GM18909 (cell line): ENCODE measurements at regions not wholly inside any gene's neighbourhood (a gene's known extent, or its start where the extent isn't known, plus 50 kb on each side); places are given as distances from the start of the nearest gene placed in this dataset.

Experiments used
- ATAC-seq: cut with Tn5 transposase; IDR thresholded peaks from one replicate; pipeline ENCODE4 v1.9.1; 2021; ENCODE audit warnings: mild to moderate bottlenecking; ENCODE audit not compliant: unreplicated experiment, poor library complexity

DNA sequence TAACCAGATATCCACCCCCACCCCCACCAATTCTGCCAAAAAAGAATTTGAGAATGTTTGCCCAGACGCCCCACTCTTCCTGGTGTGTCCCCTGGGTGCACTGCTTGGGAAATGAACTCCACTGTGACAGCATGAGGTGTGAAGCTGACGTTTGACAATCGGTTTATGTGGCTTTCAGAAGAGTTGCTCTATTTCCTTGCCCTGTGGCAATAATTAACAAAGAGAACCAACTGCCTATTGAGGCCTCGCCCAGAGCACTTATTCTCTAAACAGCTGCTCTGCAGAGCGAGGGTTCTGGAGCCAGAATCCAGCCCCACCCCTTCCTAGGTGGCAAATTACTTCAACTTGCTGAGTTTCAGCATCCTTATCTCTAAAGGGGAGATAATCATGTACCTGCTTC is 115.8 kb upstream of the SIX3 start:
- ATAC-seq: peak; percentile 91

DNA sequence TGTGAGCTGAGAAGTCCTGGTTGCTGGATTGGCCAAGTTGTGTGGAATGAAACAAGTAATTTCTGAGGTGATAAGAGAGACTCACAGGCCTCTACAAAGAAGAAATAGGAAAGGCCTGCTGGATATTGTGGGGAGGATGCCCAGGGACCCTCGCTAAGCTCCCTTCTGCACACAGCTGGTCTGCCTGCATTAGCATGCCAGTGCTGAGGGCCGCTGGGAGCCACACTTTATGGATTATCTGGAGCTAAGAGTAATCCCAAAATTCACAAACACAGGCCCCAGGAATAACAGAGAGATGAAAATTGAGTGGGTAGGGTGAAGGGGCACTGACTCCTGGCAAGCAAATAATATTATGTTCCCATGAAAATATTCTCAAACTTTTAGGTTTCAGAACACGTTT is 114.9 kb upstream of the SIX3 start:
- no peak for ATAC-seq

DNA sequence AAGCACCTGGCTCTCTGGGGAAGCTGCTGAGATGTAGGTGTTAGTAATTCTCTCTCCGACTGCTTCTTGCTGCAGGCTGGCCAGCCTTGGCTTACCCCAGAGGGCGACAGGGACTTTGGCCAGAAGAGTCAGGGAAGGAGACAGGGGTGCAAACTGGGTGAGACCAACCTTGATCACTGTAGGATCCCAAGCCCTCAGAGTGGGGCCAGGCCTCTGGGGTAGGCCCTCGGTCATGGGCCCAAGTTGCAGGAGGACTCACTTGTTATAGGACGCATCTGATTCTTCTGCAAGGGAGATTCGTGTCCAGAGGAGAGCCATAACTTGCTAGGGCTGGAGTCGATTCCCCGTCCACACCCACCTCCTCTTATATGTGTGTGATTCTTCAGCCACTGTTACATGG is 111.7 kb upstream of the SIX3 start:
- no peak for ATAC-seq

DNA sequence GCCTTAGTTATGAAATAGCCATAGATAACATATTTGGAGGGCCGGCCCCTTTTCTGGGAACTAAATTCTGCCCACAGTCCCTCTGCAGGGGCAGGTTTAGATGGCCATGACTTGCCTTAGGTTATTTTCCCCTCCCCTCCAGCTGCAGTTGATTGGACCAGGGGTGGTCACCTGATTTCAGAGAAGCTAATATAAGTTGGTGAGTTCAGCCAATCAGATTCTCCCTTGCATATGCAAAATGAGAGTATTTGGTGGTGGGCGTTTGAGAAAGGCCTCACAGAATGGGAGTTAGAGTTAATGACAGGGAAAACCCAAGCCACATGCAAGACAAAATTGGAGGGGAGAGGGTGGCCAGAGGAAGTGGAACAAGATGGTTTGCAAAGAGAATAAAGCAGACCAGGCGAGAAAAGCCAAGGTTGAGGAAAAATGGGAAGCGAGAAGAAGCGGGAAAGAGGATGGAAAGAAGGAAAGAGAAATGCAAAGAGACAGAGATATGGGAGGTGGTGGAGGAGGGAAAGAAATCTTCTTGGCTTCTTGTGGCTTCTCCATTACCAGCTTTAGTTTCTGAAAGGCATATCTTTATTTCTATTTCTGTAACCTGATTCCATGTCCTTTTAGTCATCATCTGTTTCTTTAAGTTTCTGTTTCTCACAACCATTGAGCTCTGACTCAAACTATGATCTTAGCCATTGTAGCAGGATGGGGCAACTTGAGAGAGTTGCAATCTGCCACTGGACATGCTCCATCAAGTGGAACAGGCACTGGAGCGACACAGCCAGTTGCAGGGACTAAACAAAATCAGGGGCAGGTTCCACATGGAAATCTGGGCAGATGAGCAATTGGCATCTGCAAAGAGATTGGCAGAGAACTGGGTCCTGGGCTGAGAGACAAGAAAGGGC is 108.1 kb upstream of the SIX3 start:
- ATAC-seq: peak; percentile 64

DNA sequence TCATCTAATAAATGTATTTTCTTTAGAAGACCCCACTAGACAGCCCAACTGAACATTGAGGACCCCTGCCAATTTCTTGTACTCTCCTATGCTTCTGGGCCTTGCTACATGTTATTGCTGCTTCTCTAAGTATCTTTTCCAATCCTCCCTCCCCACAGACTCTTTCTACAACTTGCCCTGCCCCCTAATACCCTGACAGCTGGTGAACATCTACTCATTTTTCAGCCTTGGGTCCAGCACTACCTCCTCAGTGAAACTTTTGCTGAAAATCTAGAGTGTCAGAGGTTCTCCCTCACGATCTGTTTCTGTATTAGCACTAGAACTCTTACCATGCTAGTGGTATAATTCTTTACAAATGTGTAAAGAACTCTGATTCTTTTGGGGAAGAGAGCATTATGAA is 106.8 kb upstream of the SIX3 start:
- ATAC-seq: no peak

DNA sequence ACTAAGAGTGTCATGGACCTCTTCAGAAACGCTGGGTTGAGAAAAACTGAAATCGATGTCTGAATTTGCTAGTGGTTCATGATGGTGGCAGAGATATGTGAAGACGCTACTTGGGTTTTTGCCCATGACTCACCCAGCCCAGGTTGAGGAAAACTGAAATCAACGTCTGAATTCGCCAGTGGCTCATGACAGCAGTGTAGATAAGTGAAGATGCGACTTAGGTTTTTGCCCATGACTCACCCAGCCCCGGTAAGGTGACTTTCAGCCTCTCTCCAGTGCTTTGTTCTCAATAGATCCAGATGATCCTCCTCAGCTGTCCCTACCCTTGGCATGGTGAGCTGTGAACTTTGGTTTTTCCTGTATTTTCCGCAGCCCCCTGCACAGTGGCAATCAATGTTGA is 105.3 kb upstream of the SIX3 start:
- no peak for ATAC-seq

DNA sequence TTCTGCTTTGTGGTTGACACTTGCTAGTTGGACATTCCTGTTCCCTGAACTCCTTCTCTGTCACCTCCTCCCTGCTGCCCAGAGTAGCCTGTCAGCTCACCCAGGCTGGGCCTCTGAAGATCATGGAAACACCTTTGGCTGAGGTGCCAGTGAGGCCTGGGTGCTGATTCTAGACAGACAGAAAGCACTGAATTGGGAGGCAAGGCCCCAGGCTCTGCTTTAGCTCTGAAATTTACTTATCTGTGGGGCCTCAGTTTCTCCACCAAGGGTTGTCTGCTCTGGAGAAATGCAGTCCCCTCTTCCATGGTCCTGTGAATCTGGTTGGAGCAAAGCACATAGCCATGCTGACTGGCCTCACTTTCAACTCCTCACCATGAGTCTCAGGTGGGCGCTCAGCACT is 104.6 kb upstream of the SIX3 start:
- ATAC-seq: no peak

DNA sequence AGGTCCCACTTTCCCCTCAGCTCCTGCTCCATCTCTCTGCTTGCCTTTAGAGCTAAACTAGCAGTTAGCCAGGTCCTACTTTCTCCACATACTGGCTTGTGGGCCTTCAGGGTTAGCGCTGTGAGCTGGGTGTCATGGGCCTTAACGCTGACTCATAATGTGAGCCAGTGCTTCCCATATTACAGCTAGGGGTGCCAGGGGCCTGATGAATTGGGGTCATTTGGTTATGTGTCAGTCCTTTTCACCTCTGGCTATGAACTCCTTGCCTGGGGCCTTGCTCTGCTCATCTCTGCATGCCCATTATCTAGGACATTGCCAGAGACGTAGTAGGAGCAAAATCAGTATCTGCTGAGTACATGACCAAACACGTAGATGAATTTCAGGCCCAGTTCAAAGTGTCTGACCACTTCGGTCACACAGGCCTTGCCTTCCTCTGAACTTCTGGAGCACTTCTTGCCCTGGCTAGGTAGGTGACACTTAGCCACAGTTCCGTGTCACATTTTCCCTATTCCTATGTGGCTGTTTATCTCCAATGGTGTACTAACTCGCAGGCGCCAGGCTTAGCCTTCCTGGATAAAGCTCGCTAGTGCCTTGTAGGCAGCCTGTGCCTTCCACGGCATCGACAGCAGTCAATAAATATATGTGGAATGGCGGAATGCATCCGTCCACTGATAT is 103.2 kb upstream of the SIX3 start:
- ATAC-seq: no peak

DNA sequence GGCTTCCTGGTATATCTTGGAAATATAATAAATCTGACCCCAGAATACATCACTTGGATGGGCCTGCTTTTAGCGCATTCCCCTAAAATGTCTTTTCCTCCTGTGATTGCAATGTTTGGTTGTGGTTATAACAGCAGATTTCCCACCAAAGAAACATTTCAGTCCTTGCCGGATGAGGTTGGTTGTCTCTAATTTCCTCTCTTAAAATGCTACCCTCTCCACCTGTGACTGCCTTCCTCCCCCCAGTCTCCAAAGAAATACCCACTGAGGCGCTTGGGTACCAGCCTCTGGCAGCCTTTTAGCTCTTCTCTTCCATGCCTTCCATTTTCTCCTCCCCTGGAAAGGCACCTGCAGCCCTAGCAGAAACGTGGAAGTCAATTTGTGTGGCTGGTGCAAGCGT is 102.1 kb upstream of the SIX3 start:
- ATAC-seq: no peak

DNA sequence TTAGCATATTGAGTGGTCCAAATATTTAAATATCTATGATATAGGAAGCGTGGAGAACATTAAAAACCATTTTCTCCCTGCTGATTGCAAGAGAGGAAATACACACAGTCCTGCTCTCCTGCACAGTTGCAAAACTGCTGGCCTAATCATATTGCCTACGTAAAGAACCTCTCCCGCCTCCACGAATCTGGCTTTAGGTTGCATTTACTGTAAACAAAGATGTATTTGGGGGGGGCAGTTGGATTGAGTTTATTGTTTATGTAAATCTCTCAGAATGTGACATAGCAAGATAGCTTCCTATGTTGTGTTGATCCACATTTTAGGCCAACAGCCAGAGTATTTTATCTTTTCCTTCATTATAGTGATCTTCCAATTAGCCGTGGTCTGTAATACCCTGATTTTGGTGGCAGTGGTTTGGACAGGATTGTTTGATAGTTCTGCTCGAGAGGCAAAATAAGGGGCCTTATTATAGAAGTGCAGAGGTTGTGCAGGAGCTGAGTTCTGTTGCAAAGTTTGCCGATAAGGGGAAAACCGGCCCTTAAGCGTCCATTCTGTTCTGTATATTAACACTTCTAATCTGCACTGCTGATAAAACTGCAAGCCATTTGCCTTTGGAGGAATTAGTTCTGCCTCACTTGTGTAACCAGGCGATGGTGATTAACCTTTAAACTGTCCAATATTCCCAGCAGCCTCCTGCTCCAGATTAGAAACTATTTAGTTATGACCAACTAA is 101.6 kb upstream of the SIX3 start:
- ATAC-seq: no peak

DNA sequence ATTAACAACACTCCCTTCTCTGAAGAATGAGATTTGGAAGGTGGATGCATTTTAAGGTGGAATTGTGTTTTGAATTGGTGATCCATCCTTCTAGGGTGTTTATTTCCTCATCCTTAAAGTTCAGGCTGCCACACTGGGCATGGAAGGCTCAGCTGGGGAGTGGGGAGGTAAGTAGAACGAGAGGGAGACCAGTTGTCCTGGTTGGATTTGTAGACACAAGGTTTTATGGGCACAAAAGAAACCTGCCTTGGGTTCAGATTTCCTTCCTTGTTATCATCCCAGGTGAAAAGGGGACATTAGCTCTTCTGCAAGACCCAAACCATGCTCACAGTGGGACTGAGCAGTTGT is 101.0 kb upstream of the SIX3 start:
- ATAC-seq: no peak

DNA sequence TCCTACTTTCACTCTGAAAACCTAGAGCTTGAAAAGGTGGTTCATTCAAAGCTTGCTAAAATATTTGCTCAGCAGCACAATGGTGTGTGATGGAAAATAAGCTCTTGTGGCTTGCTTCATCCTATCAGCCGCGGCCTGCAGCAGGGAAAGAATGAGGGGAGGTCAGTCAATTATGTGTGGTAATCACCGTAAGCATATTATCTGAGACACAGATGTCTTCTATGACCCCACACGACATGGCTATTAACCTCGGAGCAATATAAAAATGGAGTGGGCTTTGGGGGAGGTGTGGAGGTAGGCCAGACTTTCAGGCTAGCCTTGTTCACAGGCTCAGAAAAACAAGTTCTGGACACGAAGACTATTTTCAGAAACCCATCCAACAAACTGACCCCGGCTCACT is 98.4 kb upstream of the SIX3 start:
- ATAC-seq: no peak

DNA sequence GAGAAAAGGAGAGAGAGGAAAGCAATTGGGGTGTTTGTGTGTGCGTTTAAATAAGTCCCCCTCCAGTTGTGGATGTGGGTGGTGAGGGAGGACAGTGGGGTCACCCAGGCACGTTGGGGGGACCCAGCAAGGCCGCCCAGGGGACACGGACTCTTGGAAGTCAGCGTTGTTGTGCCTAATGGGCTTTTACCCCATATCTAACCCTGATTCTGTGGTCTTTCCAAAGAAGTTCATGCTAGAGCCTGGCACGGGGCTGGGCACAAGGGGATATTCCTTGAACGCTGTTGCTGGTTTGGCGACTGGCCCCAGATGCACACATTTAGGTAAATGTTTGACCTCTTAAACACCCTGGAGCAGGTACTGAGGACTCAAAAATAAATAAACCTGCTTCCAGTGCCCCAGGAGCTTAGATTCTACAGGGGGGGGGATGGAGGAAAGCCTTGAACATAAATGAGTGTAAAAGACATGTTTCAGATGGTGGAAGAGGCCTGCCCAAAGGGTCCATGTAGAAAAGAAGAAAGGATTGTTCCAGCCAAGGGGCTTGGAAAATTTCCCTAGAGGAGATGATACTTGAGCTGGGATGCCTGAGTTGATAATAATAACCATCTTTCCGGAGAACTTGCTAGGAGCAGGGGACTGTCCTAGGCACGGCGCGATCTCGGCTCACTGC is 97.7 kb upstream of the SIX3 start:
- no peak for ATAC-seq

DNA sequence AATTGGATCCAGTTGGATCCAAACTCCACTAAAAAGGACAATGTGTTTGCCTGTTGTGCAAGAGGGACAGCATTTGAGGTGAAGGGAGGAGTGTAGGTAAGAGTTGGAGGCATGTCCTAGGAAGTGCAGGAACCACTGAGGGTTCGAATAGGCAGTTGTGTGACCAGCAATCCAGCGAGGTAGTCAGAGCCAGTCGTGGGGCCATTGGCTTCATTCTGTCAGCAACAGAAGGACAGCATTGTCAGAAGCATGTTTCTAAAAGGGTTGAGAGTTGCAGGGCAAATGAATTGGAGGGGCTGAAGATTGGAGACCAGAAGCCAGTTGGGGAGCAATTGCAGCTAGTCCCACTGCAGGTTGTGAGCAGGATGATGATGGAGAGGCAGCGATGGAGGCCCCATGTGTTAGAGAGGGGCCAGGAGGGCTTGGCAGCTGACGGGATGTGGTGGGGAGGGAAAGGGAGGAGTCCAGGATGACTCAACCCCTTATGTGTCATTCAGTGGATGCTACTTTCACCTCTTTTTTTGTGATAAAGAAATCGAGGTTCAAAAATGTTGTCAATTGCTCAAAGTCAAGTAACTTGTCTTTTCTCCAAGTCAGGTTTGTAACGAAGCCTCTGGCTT is 96.7 kb upstream of the SIX3 start:
- ATAC-seq: no peak

DNA sequence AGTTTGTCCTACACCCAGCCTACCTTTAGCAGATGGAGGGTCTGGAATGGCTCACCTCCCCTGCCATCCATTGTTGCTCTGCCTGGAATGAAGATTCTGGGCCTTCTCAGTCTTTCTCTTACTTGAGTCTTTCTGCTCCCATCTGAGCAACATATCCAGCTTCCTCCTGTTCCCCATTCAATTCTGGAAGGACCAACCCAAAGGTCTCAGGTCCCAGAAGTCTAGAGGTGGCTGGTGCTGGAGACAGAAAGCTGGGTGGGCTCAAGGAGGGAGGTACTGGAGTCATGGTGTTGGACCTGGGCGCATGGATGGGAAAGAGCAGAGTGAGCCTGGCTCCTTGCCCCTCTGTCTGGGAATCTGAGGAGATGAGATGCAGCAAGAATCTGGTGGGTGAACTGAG is 93.5 kb upstream of the SIX3 start:
- ATAC-seq: no peak

DNA sequence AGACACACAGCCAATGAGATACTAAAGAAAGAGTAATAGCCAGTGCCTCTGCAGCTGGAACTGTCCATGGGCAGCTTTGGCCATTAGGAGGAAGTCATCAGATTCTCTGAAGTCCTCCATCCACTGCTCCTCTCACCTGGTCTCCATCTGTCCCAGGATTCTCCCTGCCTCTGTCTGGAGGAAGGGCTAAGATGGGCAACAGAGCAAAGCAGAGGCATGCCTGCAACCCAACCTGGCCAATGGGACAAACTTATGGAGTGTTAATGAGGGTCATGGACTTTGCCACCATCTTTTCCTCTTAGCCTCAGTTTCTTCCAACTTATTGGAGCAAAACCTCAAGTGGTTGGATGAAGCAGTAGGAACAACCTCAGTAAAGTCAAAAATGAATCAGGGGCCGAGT is 91.5 kb upstream of the SIX3 start:
- ATAC-seq: no peak

DNA sequence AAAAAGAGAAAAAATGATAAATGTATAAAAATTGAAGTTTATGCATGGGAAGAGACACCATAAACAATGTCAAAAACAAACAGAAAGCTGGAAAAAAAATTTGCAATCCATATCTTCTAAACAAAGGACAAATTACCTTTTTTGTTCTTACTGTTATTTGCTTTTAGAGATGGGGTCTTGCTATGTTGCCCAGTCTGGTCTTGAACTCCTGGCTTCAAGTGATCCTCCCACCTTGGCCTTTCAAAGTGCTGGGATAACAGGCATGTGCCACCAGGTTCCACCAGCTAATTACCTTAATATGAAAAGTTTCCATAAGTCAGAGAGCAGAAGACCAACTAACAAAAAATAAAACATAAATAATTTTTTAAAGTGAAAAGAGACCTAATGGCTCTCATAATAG is 90.0 kb upstream of the SIX3 start:
- no peak for ATAC-seq

DNA sequence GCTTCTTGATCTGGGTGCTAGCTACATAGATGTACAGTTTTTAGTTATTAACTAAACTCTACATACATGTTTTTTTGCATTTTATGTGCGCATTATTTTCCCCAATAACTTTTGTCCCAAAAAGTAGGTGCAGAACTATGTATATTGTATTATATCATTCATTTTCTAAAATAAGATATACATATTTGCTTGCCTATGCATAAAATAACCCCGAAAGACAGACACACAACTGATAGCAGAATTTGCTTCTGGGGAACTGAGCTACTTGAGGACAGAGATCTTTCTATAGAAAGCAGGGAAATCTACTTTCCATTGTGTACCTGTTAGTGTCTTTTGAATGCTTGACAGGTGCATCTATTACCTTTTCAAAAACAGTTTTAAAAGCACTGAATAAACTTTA is 88.9 kb upstream of the SIX3 start:
- no peak for ATAC-seq

DNA sequence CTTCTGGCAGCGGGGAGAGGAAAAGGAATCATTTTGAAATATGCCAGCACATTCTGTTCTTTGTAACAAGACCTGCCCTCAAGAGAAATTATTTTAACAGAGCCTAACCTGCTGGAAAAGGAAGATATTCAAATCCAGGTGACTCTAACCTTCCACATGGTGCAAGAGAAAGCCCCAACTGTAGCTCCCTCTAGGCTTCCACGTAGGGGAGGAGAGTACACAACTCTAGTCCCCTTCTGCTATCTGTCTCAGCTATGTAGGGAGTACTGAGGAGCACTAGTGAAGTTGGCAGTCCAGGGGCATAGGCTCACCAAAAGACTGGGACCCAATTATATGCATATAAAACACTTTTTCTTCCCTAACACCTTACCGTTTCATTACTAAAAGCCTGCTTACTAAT is 82.2 kb upstream of the SIX3 start:
- ATAC-seq: no peak

DNA sequence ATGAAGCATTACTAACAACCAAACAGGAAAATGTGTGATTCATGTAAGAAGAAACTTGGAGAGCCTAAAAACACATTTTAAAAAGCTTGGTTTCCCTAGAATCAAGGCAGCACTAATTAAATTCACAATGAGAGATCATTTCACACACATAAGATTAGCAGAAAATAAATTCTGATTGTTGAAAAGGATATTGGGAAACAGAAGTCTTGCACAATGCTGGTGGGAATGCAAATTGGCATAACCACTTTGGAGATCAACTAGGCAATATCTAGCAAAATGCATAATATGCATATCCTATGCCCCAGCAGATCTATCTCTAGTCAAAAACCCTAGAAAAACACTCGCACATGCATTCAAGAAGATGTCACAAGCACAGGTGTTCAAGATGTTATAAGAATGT is 75.3 kb upstream of the SIX3 start:
- no peak for ATAC-seq
